GM12878 (cell line): ENCODE measurements at regions not wholly inside any gene's neighbourhood (a gene's known extent, or its start where the extent isn't known, plus 50 kb on each side); places are given as distances from the start of the nearest gene placed in this dataset.

ENCODE experiments used
- CHD2 ChIP-seq: IDR thresholded peaks from 2 replicates; pipeline ENCODE4 v1.6.1; 2011; ENCODE audit warnings: low read depth, low read length, improper control_type of control experiment, borderline replicate concordance
- CHD4 ChIP-seq: fragments of 200-600 bp; sonication (generic); IDR thresholded peaks from 2 replicates; pipeline ENCODE4 v1.6.1; 2016; ENCODE audit warnings: mild to moderate bottlenecking
- CTCF ChIP-seq, 3 experiments: IDR thresholded peaks in 2 of 3; conservative IDR thresholded peaks in 1 of 3; 2 replicates each; pipeline ENCODE4 v1.5.1; 2011; ENCODE audit warnings: low read depth in 3 of 3, low read length in 3 of 3, mild to moderate bottlenecking in 3 of 3, control low read depth in 2 of 3, moderate library complexity in 2 of 3, inconsistent platforms in 1 of 3, mixed read lengths in 1 of 3; ENCODE audit not compliant: control insufficient read depth in 2 of 3, insufficient read depth in 1 of 3; ENCODE audit errors: extremely low read depth in 1 of 3
- EP300 ChIP-seq, 2 experiments: fragments of 150-350 bp in 1 of 2; IDR thresholded peaks; 2 replicates each; pipeline ENCODE4 v1.6.1; 2011 to 2012; ENCODE audit warnings: low read depth in 2 of 2, low read length in 2 of 2, borderline replicate concordance in 1 of 2, improper control_type of control experiment in 1 of 2, inconsistent platforms in 1 of 2; ENCODE audit not compliant: control insufficient read depth in 1 of 2
- POLR2AphosphoS5 ChIP-seq: IDR thresholded peaks from 2 replicates; pipeline ENCODE4 v1.6.1; 2011; ENCODE audit warnings: mild to moderate bottlenecking, low read length, inconsistent platforms
- REST ChIP-seq: IDR thresholded peaks from 2 replicates; pipeline ENCODE4 v1.6.1; 2012; ENCODE audit warnings: mild to moderate bottlenecking, low read depth, low read length
- SREBF2 ChIP-seq: IDR thresholded peaks from 2 replicates; pipeline ENCODE4 v1.6.1; 2012; ENCODE audit warnings: mild to moderate bottlenecking, low read length

GRCh38 chr15:77538027-77538451 is 94.7 kb downstream of the LINGO1 start:
- TF ChIP-seq CTCF (IDR thresholded peaks at IDR 0.05 in 2 of 3, conservative IDR thresholded peaks at IDR 0.05 in 1 of 3; ENCODE audit: control insufficient read depth in 2 of 3, extremely low read depth in 1 of 3, insufficient read depth in 1 of 3, low read depth in 3 of 3, low read length in 3 of 3) (no peak), SREBF2 (no peak), REST (no peak), CHD4 (no peak), EP300 (IDR thresholded peaks at IDR 0.05; ENCODE audit: borderline replicate concordance in 1 of 2, control insufficient read depth in 1 of 2, low read depth in 2 of 2, low read length in 2 of 2) (peak; percentile 53 to 56; a peak in 2 of 4 replicates), POLR2AphosphoS5 (no peak), CHD2 (no peak; the same call in 1 of the 2 replicates)
